Large intestine (tissue), 3 donors: ENCODE measurements at regions not wholly inside any gene's neighbourhood (a gene's known extent, or its start where the extent isn't known, plus 50 kb on each side); places are given as distances from the start of the nearest gene placed in this dataset.
"Not testable (repeated sequence)": the region's sequence is repeated elsewhere in the genome, so short reads cannot be mapped to it uniquely, and the experiment has no call there.

Source experiments
- DNase-seq, 2 donors: peaks; one replicate each; pipeline versions ENCODE4 v3.0.0 to v3.0.0-alpha.2; 2013
- H3K27ac ChIP-seq: one replicate; pipeline ENCODE4 v1.5.1; 2013; ENCODE audit warnings: low read length
- H3K27me3 ChIP-seq: 2 replicates; pipeline ENCODE4 v1.6.1; 2013; ENCODE audit warnings: low read length; ENCODE audit not compliant: control insufficient read depth, insufficient read depth
- H3K36me3 ChIP-seq: 2 replicates; pipeline ENCODE4 v1.6.1; 2013; ENCODE audit warnings: low read length; ENCODE audit not compliant: control insufficient read depth, insufficient read depth
- H3K4me1 ChIP-seq: one replicate; pipeline ENCODE4 v1.6.1; 2013; ENCODE audit warnings: low read length; ENCODE audit not compliant: control insufficient read depth, insufficient read depth
- H3K4me3 ChIP-seq: one replicate; pipeline ENCODE4 v1.5.1; 2013; ENCODE audit warnings: low read length
- H3K9me3 ChIP-seq: one replicate; pipeline ENCODE4 v1.6.1; 2013; ENCODE audit warnings: mild to moderate bottlenecking, low read depth, low read length, moderate library complexity; ENCODE audit not compliant: control insufficient read depth
- WGBS: methylation state at CpG from one replicate; pipeline ENCODE4 v1.1.5; 2013; ENCODE audit warnings: low lambda C conversion rate; ENCODE audit not compliant: insufficient coverage; 5-methylcytosine and 5-hydroxymethylcytosine counted together

GRCh38 chr16:80097098-80097497, 443.7 kb upstream of the DYNLRB2 start:
- no peaks in the 10 kb centered on the region for H3K27me3 ChIP-seq
- no peaks in the 10 kb centered on the region for H3K36me3 ChIP-seq
- no CpG with 5 or more reads among the region's 1 CpG for WGBS
- H3K27ac ChIP-seq = no peak overlapping the region
- no peaks in the 10 kb centered on the region for H3K9me3 ChIP-seq
- H3K4me1 ChIP-seq = no peaks in the 10 kb centered on the region
- no peak for DNase-seq
- H3K4me3 ChIP-seq = no peak overlapping the region

GRCh38 chr16:80092681-80093080, 448.1 kb upstream of the DYNLRB2 start:
- no CpG with 5 or more reads among the region's 4 CpGs for WGBS
- Histone ChIP-seq H3K27me3 (no peaks in the 10 kb centered on the region), H3K4me3 (no peak overlapping the region), H3K9me3 (no peaks in the 10 kb centered on the region), H3K4me1 (peaks cover 3% of the 10 kb centered on the region), H3K27ac (no peak overlapping the region), H3K36me3 (no peaks in the 10 kb centered on the region)
- DNase-seq = no peak

DNA sequence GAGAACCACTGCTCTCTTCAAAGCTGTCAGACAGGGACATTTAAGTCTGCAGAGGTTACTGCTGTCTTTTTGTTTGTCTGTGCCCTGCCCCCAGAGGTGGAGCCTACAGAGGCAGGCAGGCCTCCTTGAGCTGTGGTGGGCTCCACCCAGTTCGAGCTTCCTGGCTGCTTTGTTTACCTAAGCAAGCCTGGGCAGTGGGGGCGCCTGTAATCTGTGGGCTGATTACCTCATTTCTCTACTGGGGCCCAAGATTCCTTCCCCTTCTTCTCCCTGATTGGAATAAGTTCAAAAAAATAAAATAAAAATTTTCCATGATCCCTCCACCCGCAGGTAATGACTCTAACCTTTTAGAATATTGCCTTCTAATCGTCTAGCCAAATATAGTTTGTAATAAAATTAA, 449.3 kb upstream of the DYNLRB2 start:
- WGBS = no CpG with 5 or more reads among the region's 4 CpGs
- H3K36me3 ChIP-seq, H3K9me3 ChIP-seq, H3K27me3 ChIP-seq, H3K4me1 ChIP-seq, H3K4me3 ChIP-seq, H3K27ac ChIP-seq: not testable (repeated sequence)
- DNase-seq = peak; percentile 36 to 68

DNA sequence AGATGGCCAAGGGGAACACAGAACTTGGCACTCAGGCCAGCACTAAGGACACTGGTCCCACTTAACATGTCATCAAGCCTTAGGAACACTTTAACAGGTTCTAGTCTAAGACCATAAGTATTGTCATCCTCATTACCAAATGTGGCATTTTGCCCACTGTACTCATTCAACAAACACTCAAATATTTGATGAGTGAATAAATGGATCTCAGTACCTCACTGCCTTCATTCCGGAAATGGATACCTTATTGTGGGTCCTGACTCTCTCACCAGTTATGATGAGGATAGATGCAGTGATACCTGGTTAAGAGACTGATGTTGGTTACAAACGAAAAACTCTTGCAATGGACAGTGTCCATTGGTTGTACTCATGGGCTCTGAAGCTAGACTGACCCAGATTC, 455.2 kb upstream of the DYNLRB2 start:
- H3K27me3 ChIP-seq = no peaks in the 10 kb centered on the region
- H3K4me3 ChIP-seq = no peak overlapping the region
- no peak for DNase-seq
- peaks cover 22% of the 10 kb centered on the region for H3K4me1 ChIP-seq
- peaks cover 3% of the 10 kb centered on the region for H3K9me3 ChIP-seq
- H3K36me3 ChIP-seq = no peaks in the 10 kb centered on the region
- H3K27ac ChIP-seq = no peak overlapping the region
- no CpG with 5 or more reads among the region's 2 CpGs for WGBS

GRCh38 chr16:80084614-80085013, 456.2 kb upstream of the DYNLRB2 start:
- no CpG with 5 or more reads among the region's 5 CpGs for WGBS
- H3K27ac ChIP-seq = peak overlapping the region; percentile 76

GRCh38 chr16:80084163-80084562, 456.6 kb upstream of the DYNLRB2 start:
- Histone ChIP-seq H3K4me3 (no peak overlapping the region), H3K27me3 (no peaks in the 10 kb centered on the region), H3K27ac (peak overlapping the region; percentile 76), H3K36me3 (no peaks in the 10 kb centered on the region), H3K9me3 (peaks cover 3% of the 10 kb centered on the region), H3K4me1 (peaks cover 33% of the 10 kb centered on the region)
- WGBS = no CpG with 5 or more reads among the region's 3 CpGs
- peak in 1 of 2 donors; percentile 44 for DNase-seq

More at GRCh38 chr16:80084614-80085013, 456.2 kb upstream of the DYNLRB2 start:
- no peak overlapping the region for H3K4me3 ChIP-seq
- H3K9me3 ChIP-seq = peaks cover 3% of the 10 kb centered on the region
- peak; percentile 73 to 77 for DNase-seq
- H3K4me1 ChIP-seq = peaks cover 29% of the 10 kb centered on the region
- no peaks in the 10 kb centered on the region for H3K27me3 ChIP-seq
- H3K36me3 ChIP-seq = no peaks in the 10 kb centered on the region

GRCh38 chr16:80082906-80083305, 457.9 kb upstream of the DYNLRB2 start:
- no peaks in the 10 kb centered on the region for H3K36me3 ChIP-seq
- H3K9me3 ChIP-seq = peaks cover 3% of the 10 kb centered on the region
- H3K27me3 ChIP-seq = no peaks in the 10 kb centered on the region
- no peak overlapping the region for H3K4me3 ChIP-seq
- H3K27ac ChIP-seq = peak overlapping the region; percentile 76
- H3K4me1 ChIP-seq = peaks cover 38% of the 10 kb centered on the region
- DNase-seq = peak in 1 of 2 donors; percentile 63

DNA sequence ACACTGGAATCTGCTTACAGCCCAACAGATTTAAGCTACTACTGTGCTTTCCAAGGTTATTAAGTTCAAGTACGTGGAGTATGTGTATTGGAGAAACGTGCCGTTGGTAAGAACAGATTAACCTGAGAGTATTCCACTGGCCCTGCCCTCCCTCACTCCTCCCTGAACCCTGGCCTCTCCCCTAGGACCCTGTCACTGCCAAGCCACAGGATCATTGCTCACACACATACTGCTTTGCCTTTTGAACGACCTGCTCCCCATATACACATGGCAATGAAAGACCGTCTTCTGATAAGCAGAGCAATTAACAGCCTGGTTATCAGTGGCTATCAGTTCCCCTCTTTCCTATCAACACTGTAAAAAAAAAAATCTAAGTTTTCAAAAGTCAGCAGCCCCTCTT, 458.9 kb upstream of the DYNLRB2 start:
- H3K27me3 ChIP-seq = no peaks in the 10 kb centered on the region
- H3K36me3 ChIP-seq = no peaks in the 10 kb centered on the region
- H3K4me3 ChIP-seq = no peak overlapping the region
- no CpG with 5 or more reads among the region's 5 CpGs for WGBS
- DNase-seq = peak; percentile 94 to 97
- peaks cover 38% of the 10 kb centered on the region for H3K4me1 ChIP-seq
- H3K9me3 ChIP-seq = peaks cover 3% of the 10 kb centered on the region
- H3K27ac ChIP-seq = peak overlapping the region; percentile 90

GRCh38 chr16:80080287-80080851, 460.4 kb upstream of the DYNLRB2 start:
- Histone ChIP-seq H3K27ac (peak overlapping the region; percentile 90), H3K27me3 (no peaks in the 10 kb centered on the region), H3K9me3 (peaks cover 3% of the 10 kb centered on the region), H3K36me3 (no peaks in the 10 kb centered on the region), H3K4me3 (no peak overlapping the region), H3K4me1 (peaks cover 38% of the 10 kb centered on the region)
- peak; percentile 87 to 93 for DNase-seq
- WGBS = no CpG with 5 or more reads among the region's 2 CpGs

DNA sequence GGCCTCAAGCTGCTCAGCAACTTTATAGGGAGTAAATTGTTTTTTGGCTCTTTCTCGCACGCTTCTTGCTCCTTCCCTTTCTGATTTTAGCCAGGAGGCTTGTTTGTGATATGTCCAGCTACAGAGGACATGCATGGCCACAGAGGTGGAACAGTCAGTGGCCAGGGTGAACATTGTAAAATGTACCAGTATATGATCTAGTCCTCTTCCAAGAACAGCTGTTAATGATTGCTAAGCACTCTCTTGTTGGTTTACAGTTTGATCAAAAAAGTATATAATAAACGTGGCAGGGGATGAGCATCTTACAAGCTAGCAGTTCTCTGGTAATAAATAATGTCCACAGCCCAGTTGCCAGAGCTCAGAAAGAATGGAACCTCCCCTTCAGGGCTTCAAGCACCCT, 461.7 kb upstream of the DYNLRB2 start:
- H3K4me1 ChIP-seq = peaks cover 34% of the 10 kb centered on the region
- H3K27ac ChIP-seq = peak overlapping the region; percentile 90
- H3K27me3 ChIP-seq = no peaks in the 10 kb centered on the region
- WGBS = no CpG with 5 or more reads among the region's 3 CpGs
- no peaks in the 10 kb centered on the region for H3K36me3 ChIP-seq
- DNase-seq = peak in 1 of 2 donors; percentile 60
- H3K4me3 ChIP-seq = no peak overlapping the region
- H3K9me3 ChIP-seq = peaks cover 3% of the 10 kb centered on the region

DNA sequence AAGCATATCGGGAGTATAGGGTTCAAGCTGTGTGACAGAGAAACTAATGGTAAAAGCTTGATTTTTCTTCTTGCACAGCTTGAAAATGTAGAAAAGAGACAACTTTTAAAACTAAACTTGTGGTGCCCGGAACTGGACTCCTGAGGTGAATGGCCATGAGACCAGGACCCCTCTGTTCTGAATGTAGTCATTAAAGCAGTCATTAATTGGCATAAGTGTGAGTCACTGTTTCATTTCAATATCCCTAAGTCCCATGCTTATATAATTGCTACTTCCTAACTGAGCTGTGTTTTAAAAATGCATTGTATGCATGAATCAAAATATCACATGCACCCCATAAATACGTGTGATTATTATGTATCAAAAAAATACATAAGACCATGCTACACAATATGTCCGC, 463.1 kb upstream of the DYNLRB2 start:
- Histone ChIP-seq H3K4me1 (peaks cover 27% of the 10 kb centered on the region), H3K4me3 (no peak overlapping the region), H3K9me3 (peaks cover 3% of the 10 kb centered on the region), H3K27me3 (no peaks in the 10 kb centered on the region), H3K36me3 (no peaks in the 10 kb centered on the region), H3K27ac (no peak overlapping the region)
- DNase-seq = no peak
- WGBS = no CpG with 5 or more reads among the region's 4 CpGs
